NCI-H82 treated with DMSO at 0.1 percent for 48 hours (cell line): ENCODE measurements at regions not wholly inside any gene's neighbourhood (a gene's known extent, or its start where the extent isn't known, plus 50 kb on each side); places are given as distances from the start of the nearest gene placed in this dataset.

Experiments used
- DNase-seq: peaks from one replicate; lab custom pipeline; 2025; ENCODE audit not compliant: unreplicated experiment; lab: John Stamatoyannopoulos, UW

DNA sequence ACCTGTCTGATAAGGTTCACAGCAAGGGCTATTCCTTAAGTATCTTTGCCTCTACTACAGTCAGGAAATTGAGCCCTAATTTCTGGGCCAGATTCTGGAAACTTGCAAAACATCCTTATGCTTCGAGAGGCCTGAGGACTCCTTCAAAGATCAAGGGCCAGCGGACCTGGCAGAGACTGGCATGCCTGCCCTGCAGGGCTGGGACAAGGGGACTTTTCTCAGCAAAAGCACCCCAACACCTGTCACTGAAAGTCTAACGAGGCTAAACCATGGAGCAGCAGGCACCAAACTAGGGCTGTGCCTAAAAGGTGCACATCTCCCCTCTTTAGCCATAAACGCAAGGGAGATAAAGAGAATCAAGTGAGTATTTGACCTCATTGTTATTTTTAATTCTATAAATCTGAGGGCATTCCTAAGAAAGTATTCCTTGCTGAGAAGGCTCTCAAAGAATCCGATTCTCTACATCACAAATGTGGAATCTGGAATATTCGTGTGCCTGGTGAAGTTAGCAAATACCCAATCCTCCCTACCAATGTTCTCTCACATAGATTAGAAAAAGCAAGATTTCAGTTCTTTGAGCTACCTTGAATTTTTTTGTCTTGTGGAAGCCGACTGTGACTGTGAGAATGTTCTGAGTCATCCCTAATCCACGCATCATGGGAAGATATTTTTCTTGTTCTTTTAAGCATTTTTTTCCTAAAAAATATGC, 328.2 kb upstream of the NOVA1 start:
- no peak for DNase-seq

DNA sequence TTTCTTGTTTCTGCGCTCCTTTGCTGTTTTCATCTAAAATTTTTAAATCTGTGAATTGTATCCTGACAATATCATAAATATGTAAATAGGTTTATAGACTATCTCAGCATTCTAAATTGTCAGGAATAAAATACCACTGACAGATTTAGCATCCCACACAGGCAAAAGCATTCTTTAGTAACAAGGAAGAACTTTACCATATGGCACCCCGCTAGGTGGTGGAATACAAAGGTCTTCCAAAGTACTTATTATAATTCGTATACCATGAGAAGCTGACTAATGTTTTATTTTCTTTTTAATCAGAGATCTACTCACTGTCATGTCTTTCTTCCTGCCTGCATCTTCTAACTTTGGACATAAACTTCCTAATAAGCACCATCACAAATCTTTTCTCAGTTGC, 328.8 kb upstream of the NOVA1 start:
- DNase-seq: no peak

DNA sequence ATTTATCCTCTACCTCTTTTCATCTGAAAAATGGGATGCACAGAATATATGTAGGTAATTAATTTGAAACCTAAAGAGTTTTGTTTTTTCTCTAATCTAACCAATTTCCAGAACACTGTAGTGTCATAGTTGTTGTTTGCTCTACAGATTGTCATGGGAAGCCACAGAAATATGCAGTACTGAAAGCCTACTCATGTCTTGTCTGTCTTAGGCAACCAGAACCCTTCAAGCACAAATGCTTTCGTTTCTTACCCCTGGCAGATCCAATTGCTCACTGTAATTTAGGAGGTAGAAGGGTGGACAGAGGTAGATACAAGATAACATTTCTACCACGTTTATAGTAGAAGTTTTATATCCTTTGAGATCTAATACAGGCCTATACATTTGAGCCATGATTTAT, 330.2 kb upstream of the NOVA1 start:
- no peak for DNase-seq

DNA sequence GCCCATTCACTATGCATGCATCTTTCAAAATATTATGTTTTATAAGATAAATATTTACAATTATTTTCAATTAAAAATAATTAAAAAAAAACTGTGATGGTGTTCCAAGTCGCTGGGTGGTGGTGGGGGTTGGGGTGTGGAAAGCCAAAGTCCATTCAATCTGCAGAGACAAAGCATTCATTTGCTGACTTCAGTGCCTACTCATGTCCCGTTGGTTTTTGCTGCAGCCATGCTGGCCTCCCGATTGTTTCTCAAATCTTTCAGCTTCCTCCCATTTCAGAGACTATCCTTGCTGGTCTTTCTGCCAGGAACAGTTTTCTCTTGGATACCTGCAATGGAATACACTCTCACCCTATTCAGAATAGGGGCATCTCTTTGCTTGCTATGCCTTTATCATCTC, 331.5 kb upstream of the NOVA1 start:
- DNase-seq: no peak

DNA sequence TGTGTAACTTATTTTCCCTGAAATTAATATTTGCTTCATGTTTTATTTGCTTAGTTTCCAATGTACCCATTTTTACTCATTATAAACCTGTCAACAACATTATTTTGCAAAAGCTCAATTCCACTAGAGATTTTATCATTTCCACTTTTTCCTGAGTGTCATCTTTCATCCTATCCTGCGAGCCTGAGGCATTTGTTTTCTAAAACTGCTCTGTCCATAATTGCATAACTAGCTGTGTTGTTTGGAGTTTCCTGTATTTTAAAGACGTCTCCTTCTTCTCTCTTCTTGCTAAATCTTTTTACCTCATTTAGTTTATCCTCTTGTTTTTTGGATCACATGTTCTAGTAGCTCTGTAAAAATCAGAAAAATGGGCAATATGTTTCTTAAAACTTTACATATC, 332.7 kb upstream of the NOVA1 start:
- DNase-seq: no peak

DNA sequence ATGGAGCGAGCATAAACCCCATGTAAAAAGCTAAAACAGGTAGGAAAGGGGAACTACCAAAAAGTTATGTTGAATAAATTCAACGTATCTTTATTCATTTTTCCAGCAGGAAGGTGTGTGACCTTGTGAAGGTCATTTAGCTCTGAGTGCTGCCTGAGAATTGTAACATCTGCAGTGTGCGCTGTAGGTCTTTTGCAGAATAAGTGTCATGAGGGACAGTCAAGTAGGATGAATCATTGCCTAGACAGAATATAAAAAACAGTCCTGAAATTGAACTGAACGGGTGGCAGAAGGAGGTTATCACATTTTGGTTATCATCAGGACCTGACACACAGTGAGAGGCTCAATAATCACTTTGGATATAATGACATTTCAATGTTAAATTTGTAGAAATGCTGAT, 334.8 kb upstream of the NOVA1 start:
- DNase-seq: no peak

DNA sequence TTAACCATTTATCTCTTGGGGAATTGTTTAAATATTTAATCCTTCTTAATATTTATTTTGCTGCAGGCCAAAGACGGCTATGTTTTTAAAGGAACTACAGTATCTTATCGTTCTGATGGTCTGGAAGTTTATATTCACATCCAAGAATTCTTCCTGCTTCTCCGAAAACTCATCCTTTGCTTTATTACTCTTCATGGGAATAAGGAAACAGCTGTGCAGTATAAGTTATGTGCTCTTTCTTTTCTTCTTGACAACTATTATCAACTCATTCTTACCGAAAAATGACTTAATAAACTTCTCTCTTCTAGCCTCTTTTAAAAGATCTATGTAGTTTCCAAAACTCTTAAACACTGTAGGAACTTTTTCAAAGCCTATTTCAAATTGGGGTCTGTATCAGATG, 335.6 kb upstream of the NOVA1 start:
- DNase-seq: no peak

DNA sequence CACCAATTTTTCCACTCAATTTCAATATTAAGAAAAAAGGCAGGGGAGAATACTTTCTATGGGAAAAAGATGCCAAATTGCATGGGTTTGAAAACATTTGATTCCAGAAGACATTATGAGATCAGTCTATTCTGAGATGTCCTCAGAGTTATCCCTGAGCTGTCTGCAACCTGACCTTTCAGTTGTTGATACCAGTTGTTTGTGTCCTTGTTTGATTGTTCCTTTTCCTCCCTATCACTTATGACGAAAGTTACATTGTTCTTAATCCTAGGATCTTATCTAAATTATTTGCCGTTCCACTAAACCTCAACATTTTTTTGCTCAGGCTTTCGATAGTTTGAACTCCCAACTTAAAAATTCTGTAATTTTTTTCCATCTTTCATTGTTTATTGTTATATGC, 336.3 kb upstream of the NOVA1 start:
- no peak for DNase-seq

DNA sequence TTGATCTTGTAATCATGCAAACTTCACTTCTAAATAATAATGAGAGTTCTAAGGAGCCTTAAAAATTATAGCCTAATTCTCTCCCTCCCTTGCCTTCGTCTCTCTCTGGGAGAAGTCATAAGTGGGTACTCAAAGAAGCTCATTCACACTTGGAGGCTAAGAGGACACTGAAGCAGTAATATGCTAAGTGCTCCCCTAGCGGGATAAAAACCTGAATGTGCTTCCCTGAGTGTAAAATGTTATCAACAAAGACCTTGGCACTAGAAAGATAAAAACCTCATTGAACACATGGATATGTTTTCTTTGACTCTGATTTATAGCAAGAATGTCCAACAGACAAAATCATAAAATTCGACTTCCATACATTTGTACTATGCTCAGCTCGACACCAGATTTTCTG, 337.9 kb upstream of the NOVA1 start:
- DNase-seq: no peak

DNA sequence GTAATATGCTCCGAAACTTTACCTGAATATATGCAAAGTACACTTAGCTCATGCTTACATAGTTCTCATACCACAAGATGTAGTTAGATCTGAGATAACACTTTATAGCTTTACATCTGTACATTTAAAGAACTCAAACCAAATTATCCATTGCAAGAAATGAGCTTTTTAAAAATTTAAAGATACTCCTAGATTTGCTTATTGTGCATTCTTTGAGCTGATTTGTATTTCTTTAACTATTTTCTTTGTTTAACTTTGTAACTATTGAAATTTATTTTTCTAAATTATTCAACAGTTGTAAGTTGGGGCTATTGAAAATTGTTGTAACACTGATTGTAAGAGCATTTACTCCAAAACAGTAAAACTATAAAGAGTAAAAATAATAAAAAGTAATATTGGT, 340.2 kb upstream of the NOVA1 start:
- DNase-seq: no peak

DNA sequence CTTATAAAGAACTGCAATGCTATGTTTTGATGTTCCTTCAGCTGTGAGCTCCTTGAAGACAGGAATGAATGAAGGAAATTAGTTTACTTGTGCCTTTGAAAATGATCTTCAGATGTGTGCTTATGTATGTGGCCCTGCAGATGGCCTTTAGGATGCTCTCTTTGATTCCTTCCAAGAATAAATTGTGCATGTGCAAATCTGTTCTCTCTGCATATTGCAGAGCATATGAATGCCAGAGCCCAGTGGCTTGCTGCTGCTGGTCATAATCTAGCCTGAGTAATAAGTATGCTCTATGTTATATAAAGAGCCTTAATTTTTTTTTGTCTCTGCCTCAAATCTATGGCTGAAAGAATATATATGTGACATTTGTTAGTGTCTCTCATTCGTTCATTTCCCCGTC, 341.9 kb upstream of the NOVA1 start:
- no peak for DNase-seq

DNA sequence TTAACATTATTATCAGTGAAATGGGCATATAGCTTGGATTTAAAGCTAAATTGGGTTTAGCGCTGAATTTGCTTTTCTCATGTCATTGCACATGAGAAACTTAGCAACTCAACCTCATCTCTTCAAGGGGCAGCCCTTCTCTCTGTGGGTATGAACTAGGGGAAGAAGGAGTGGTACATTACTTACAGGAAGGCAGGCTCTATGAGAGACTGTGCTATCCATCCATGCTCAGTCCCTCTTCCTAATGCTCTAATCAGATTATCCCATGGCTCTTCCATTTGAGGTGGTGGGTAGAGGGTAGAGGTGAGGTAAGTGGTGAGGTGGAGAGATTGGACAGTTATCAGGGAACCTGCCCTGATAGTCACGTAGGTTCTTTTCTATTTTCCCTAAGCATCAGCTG, 343.7 kb upstream of the NOVA1 start:
- DNase-seq: no peak

DNA sequence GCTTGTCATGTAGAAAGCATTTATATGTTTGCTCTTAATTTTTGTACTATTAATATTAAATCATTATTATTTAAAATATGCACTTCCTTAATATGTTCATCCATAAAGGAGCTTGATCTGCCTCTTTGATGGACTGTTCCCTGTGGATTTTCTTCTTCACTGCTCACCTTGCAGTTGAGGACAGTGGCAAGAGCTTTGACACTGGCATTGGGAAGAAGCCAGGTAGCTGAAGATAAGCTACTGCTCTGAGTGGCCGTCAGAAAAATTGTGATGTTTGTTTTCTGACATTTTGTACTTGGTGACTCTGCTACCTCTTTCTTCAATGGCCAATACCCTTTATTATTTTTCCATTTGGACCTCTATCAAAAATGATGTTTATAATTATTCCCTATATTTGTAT, 349.4 kb upstream of the NOVA1 start:
- no peak for DNase-seq

DNA sequence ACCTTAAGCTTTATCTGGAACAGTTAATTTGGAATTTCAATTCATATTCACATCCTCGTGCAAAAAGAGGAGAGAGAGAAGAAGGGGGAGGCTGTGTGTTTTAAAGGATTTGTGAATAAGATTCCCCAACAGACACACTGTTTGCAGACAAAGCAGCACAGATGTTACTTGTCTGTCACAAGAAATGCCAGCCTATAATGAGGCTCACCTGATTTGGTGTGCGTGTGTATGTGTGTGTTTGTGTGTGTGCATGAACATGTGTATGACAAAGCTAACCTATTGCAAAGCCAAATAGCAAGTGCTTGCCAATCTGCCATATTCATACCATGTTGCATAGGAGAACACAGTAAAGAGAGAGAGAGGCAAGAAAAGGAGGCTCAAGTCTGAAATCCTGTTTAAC, 361.6 kb upstream of the NOVA1 start:
- no peak for DNase-seq

DNA sequence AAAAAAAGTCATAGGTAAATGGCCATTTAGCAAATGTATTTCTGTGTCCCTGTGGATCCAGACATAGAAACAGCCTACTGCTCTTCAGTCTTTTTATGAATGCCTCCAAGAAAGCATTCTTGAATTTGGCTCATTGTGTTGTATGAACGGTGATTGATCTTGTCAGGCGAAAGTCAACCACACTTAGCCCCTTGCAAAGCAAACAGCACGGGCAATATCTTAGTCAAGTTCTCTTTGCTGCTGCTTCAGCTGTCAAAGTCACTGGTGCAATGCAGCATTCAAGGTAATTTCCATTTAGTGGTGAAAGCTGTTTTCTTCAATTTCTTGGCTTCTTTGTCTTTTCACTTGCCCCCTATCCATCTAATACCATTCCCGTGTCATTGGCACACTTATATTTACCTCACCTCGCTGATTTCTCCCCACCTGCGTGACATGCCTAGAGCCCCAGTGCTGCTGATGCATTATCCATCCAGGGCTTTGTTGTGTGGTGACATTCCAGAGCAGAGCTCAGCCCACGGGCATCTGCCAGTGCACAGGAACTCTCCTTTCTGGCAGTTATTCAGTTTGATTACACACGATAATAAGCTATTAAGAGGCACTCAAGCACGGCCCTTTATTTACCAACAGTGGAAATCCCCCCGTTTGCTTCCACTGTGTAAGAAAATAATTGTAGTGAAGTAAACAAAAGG, 362.3 kb upstream of the NOVA1 start:
- DNase-seq: no peak

DNA sequence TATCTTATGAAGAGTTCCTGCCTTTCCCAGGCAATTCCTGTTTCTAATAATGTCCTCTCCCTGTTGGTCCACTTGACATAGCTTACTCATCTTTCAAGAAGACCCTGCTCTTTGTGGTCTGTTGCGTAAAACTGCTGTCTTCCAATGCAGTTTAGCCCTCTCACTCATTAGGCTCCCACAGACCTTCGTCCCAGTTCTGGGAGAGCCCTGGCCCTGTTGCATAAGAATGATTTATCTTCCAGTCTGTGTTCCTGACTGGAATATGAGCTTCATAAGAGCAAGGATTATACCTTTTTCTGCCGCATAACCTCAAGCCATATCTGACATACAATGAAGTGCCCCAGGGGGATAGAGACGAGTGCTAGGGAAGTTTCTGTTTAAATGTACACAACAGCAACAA, 365.9 kb upstream of the NOVA1 start:
- DNase-seq: no peak

DNA sequence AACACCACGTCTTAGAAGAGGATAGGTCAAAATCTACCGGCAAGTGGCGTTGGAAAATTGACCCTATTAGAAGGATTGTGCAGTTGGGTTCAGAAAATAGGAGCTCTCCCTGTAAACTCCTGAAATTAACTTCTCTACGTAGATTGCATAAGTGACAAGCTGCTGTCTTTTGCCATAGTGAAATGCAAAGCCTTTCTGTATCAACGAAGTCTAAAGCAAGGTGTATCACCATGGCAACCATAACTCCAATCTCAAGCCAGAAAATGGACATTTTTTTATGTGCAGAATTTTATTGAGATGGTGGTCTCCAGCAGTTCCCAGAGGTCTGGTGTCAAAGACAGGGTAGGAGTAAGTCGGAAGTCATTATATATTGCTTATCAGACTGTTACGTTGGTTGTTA, 367.7 kb upstream of the NOVA1 start:
- DNase-seq: no peak

DNA sequence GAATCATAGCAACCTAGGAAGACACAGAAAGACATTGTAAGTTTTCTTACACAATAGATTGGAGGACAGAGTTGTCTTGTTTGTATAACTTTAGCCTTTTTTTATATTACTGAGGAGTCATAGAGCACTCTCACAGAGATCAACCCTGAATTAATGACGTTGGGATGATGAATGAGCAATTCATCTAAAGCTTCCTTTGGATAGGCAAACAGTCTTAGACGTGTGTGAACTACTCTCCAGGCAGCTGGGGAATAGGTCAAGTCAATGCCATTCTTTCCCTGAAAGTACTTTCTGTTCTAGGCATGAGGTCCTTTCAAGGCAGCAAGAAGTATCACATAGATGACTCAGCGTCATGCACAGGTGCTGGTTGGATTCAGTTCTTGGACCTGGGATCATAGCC, 369.1 kb upstream of the NOVA1 start:
- no peak for DNase-seq

DNA sequence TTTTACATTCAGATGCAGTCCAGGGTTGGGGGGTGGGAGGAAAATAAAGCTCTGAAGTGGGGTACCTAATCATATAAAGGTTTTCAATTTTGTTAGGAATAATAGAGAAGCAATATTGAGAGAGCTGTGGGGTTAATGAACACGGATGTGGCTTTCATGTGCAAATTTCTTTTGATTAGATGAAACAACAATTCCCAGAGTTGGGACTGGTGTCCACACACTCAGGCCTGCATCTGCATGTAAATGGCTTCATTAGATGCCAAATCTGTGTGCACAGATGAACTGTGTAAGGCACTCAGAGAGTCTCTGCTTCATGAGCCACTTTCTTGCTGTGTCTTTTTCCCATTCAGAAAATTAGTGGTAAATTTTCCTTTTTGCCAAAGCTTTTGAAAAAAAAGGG, 377.1 kb upstream of the NOVA1 start:
- DNase-seq: no peak

DNA sequence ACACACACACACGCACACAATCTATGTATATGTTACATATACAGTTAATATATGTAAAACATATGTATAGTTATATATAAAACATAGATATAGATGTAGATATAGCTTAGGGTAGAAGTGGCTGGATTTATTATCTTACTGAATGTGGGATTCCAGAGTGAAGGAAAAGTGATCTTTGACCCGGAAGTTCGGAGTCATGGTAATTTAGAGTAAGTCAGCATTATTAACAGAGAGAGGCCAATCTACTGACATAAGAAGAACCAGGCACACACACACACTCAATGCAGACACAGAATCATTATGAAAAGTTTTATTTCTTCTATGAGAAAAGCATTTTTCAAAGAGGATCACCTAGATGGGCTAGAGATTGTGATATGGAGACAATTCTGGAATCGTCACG, 384.2 kb upstream of the NOVA1 start:
- DNase-seq: no peak

DNA sequence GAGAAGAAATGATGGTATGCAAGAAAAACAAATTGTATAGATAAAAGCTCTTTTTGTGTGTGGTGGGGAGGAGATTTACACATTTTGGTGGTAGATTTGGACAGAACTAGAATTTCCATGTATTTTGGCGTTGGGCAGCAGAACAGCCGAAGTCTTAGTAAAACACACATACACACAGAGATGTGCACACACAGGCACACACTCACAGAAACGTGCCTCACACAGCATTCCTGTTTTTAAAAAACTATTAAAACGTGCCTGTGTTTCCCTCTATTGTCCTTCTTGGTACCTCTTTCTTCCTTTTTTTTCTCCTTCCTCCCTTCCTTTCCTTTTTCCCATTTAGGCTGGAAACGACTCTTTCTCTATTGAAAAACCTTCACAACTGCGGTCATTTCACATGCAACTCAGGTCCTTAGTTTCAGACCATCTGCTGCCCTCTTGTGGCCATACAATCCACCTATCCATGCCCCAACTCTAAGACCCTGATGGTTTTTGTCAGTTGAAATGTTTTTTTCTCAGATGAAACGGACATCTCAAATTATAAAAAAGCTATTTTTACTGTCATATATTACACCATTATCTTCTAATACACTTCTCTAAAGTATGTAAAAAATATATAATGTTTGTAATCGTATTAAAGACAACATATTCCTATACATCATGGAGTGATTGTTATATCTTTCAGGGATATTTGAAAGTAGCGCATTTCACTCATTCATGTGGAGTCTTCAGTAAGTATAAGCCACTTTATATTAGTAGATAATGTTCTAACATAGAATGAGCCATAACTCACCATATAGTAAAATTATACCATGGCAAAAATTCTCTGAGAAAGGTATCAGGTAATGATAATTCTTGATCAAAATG, 386.7 kb upstream of the NOVA1 start:
- DNase-seq: peak; percentile 23

DNA sequence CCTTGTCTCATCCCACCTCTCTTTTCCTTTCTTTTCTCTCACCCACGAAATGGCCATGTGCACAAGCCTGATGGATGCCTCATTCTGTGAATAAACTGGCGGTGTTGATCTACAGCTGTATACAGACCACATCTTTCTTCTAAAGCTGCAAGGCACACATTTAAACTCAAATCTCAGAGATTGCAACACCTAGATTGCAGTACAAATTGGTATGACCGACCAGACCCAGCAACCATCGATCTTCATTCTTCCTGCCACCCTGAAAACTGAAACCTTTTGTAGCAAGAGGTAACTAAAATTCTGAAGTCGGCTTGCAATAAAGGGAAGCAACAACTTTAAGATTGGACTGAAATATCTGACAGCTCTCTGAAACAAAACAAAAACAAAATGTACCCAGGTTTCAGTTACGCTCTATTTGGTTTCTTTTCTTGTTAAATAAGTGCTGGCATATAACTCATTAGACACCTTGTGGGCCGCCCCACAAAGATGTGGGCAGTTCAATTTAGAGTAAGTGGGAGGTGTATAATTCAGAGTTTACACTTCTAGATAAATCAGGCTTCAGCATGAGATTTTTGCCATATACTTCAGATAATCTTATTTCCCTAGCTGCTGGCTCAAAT, 390.0 kb upstream of the NOVA1 start:
- no peak for DNase-seq
